Lung (tissue), 11 donors: ENCODE measurements at regions not wholly inside any gene's neighbourhood (a gene's known extent, or its start where the extent isn't known, plus 50 kb on each side); places are given as distances from the start of the nearest gene placed in this dataset.

Experiments
- ATAC-seq: fragments of 200-7000 bp; cut with Tn5 transposase; one replicate; pipeline ENCODE4 v1.9.1; 2020; ENCODE audit warnings: moderate number of reproducible peaks; ENCODE audit not compliant: insufficient read depth, low FRiP score
- DNase-seq, 3 donors: peaks; one replicate each; pipeline ENCODE4 v3.0.0-alpha.2; 2013 to 2017
- H3K27ac ChIP-seq, 2 donors: one replicate each; pipeline ENCODE4 v1.5.1; 2013; ENCODE audit warnings: mild to moderate bottlenecking in 2 of 2, moderate library complexity in 2 of 2, control low read depth in 1 of 2, inconsistent platforms in 1 of 2, low read depth in 1 of 2, low read length in 1 of 2
- H3K27me3 ChIP-seq, 3 donors: one replicate each; pipeline ENCODE4 v1.5.1; 2013; ENCODE audit warnings: low read length in 2 of 3; ENCODE audit not compliant: control insufficient read depth in 3 of 3, insufficient read depth in 3 of 3
- H3K36me3 ChIP-seq, 4 donors: one replicate each; pipeline ENCODE4 v1.5.1; 2013; ENCODE audit warnings: low read length in 4 of 4, mild to moderate bottlenecking in 1 of 4, moderate library complexity in 1 of 4; ENCODE audit not compliant: control insufficient read depth in 4 of 4, insufficient read depth in 4 of 4
- H3K4me1 ChIP-seq, 5 donors: one replicate each; pipeline ENCODE4 v1.5.1; 2013; ENCODE audit warnings: low read length in 5 of 5, mild to moderate bottlenecking in 2 of 5, moderate library complexity in 1 of 5; ENCODE audit not compliant: control insufficient read depth in 5 of 5, insufficient read depth in 5 of 5
- H3K4me3 ChIP-seq: one replicate; pipeline ENCODE4 v1.5.1; 2013; ENCODE audit warnings: mild to moderate bottlenecking, control low read depth, moderate library complexity
- H3K9ac ChIP-seq, 2 donors: one replicate each; pipeline ENCODE4 v1.5.1; 2013; ENCODE audit warnings: low read length in 2 of 2, control low read depth in 1 of 2; ENCODE audit not compliant: insufficient read depth in 1 of 2
- H3K9me3 ChIP-seq, 4 donors: one replicate each; pipeline ENCODE4 v1.5.1; 2013; ENCODE audit warnings: low read length in 3 of 4, mild to moderate bottlenecking in 1 of 4, moderate library complexity in 1 of 4; ENCODE audit not compliant: control insufficient read depth in 4 of 4, insufficient read depth in 3 of 4
- CTCF ChIP-seq: IDR thresholded peaks from 2 replicates; pipeline ENCODE4 v1.5.1; 2012; ENCODE audit warnings: mild to moderate bottlenecking; ENCODE audit errors: control extremely low read depth, extremely low read depth
- WGBS, 2 donors: extraction: QIAGEN DNeasy Blood & Tissue Kit; methylation state at CpG; one replicate each; pipeline ENCODE4 v1.1.7; 2013; 5-methylcytosine and 5-hydroxymethylcytosine counted together
- donor health status: control.
- donor health status: control.
- donor health status: Bipolar disorder and iron deficiency.
- donor health status: healthy.
- donor health status: DM: yes; HTN: yes; CAD: no.

DNA sequence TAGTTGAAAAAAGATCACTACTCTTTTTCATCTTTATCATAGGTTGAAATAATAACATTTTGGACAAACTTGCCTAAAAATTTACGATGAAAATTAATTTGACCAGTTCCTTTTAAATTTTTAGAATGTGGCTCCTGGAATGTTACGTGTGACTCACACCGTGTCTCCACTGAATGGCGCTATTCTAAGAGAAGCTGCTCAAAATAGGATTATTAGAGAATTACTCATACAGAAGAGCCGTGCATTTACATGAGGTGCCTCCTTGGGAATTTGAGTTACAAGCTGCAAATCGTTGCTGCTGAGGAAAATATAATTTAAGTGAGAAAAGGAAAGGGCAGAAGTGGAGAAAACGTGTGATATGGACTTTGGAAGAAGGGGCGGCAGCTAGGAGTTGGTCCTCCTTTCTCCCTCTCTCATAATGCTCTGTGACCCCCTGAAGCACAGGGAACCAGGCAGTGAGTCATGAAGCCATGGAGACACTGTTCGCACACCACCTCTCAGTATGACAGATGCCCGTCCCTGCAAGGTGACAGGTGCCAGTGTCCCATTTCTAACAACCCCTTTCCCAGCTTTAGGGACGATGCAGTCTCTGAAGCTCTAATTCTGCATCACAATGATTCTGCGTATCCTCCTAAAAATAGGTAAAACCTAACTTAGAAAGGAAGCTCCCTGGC is 323.2 kb upstream of the COBL start:
- ATAC-seq = no peak
- 83 to 87% methylated on average over 12 of the region's 12 CpGs for WGBS, 2 donors
- TF ChIP-seq CTCF = no peak
- Histone ChIP-seq H3K27me3 (peaks cover 0 to 3% (median 0%) of the 10 kb centered on the region in 3 donors), H3K4me1 (no peaks in the 10 kb centered on the region), H3K27ac (no peak overlapping the region), H3K9me3 (no peaks in the 10 kb centered on the region), H3K36me3 (no peaks in the 10 kb centered on the region), H3K4me3 (no peak overlapping the region), H3K9ac (no peak overlapping the region)
- no peak for DNase-seq

DNA sequence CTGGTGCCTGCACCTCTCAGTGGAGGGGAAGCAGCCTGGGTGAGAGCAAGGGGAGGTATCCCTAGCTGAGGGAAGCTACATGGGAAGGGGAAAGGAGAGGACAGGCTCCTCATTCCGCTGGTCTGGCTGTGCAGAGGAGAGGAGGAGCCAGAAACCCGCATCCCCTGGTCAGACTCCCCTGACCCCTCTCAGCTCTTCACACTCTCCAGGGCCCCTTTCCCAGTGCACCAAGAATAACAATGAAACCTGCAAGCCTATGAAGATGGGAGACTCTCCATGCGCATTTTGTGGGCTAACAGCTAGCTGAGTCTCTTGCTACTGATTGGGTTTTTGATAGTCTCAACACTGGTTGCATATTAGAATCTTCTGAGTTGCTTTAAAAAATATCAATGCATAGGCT is 319.9 kb upstream of the COBL start:
- H3K27me3 ChIP-seq = peaks cover 0 to 3% (median 0%) of the 10 kb centered on the region in 3 donors
- no peak for ATAC-seq
- H3K9me3 ChIP-seq = peaks cover 0 to 2% (median 0%) of the 10 kb centered on the region in 4 donors
- no peak for DNase-seq
- no peak overlapping the region for H3K4me3 ChIP-seq
- H3K9ac ChIP-seq = no peak overlapping the region
- H3K36me3 ChIP-seq = no peaks in the 10 kb centered on the region
- TF ChIP-seq CTCF = no peak
- H3K27ac ChIP-seq = no peak overlapping the region
- no peaks in the 10 kb centered on the region for H3K4me1 ChIP-seq
- WGBS, 2 donors = 82 to 89% methylated on average over 2 to 3 of the region's 3 CpGs

GRCh38 chr7:51635775-51636174 is 319.2 kb upstream of the COBL start:
- DNase-seq (no peak), ATAC-seq (no peak)
- peaks cover 0 to 2% (median 0%) of the 10 kb centered on the region in 4 donors for H3K9me3 ChIP-seq
- H3K36me3 ChIP-seq = no peaks in the 10 kb centered on the region
- TF ChIP-seq CTCF = no peak
- H3K27ac ChIP-seq = no peak overlapping the region
- peaks cover 0 to 3% (median 0%) of the 10 kb centered on the region in 3 donors for H3K27me3 ChIP-seq
- no peak overlapping the region for H3K9ac ChIP-seq
- no peaks in the 10 kb centered on the region for H3K4me1 ChIP-seq
- WGBS, 2 donors = 71 to 76% methylated on average over 5 of the region's 5 CpGs
- no peak overlapping the region for H3K4me3 ChIP-seq

- 80 to 87% methylated on average over 2 of the region's 2 CpGs for WGBS, 2 donors
- Histone ChIP-seq H3K36me3 (no peaks in the 10 kb centered on the region), H3K4me3 (no peak overlapping the region), H3K27me3 (peaks cover 0 to 3% (median 0%) of the 10 kb centered on the region in 3 donors), H3K4me1 (no peaks in the 10 kb centered on the region), H3K9me3 (peaks cover 0 to 2% (median 0%) of the 10 kb centered on the region in 4 donors), H3K27ac (no peak overlapping the region), H3K9ac (no peak overlapping the region)
- ATAC-seq (no peak), DNase-seq (no peak)
- TF ChIP-seq CTCF = no peak
Measured at GRCh38 chr7:51634538-51634937, 317.9 kb upstream of the COBL start.
